Activated CD8-positive, alpha-beta memory T cell treated with anti-CD3 and anti-CD28 coated beads for 48 hours (primary cell): ENCODE measurements at regions not wholly inside any gene's neighbourhood (a gene's known extent, or its start where the extent isn't known, plus 50 kb on each side); places are given as distances from the start of the nearest gene placed in this dataset.
"Not testable (repeated sequence)": the region's sequence is repeated elsewhere in the genome, so short reads cannot be mapped to it uniquely, and the experiment has no call there.

ENCODE experiments used
- DNase-seq, 3 experiments: peaks; one replicate each; pipeline ENCODE4 v3.0.0-alpha.2; 2020; ENCODE audit warnings: low read depth in 2 of 3, low spot score in 2 of 3

DNA sequence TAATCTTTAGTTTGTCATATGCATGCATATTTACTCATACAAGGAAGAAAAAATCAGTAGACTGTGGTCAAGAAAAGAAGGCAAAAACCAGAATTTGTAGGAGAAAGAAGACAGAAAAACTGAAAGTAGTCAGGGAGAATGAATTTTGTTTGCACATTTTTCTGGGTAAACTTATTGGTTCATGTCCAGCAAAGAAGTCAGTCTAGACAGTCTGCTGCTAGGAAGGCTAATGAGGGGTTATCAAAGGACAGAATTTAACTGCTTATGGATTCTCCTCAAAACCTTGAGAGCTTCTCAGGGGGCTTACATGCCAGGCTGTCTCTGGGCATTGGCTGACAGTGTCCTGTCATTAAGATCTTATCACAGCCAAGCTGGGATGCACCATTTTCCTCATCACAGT lies 293.9 kb downstream of the RPAP3 start:
- no peak for DNase-seq

DNA sequence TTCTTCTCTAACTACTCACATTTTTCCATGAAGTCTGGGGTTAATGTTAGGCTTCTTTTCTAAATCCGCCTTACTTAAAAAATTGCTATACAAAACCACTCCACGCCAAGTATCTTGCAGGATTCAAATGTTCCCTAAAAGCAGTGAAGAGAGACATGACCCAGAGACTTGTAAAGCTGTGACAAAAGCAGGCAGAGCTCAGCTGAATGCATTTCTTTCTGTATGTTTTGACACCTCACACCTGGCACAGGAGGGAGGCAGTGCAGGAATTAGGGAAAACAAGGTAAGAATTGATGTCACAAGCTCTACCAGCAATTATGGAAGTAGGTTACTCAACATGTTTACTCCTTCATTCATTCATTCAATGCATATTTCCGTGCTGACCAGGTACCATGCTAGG lies 295.0 kb downstream of the RPAP3 start:
- no peak for DNase-seq

DNA sequence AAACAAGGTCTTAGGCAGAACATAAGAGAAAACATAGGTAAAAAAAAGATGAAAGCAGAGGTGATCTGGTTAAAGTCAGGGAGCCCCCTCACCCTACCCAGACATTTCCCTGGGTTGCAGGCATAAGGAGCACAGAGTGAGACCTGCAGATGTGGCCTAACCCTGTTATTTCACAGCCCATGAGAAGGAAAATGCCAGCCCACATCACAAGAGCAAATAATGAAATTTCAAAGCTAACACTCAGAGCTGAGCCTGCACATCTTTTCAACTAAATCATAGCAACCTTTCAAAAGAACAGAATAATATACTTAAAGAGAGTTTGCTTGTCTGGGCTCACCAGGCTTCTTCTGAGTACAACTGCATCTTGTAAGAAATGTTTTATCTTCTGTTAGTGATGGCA lies 295.4 kb downstream of the RPAP3 start:
- no peak for DNase-seq

GRCh38 chr12:47409310-47409987 lies 296.4 kb downstream of the RPAP3 start:
- no peak for DNase-seq

- no peak for DNase-seq
Observed at GRCh38 chr12:47408171-47408871, 297.5 kb downstream of the RPAP3 start.

- DNase-seq = no peak
Observed at GRCh38 chr12:47407463-47408129, 298.2 kb downstream of the RPAP3 start.

- no peak for DNase-seq
Observed at GRCh38 chr12:47403681-47404080, 302.1 kb downstream of the RPAP3 start.

DNA sequence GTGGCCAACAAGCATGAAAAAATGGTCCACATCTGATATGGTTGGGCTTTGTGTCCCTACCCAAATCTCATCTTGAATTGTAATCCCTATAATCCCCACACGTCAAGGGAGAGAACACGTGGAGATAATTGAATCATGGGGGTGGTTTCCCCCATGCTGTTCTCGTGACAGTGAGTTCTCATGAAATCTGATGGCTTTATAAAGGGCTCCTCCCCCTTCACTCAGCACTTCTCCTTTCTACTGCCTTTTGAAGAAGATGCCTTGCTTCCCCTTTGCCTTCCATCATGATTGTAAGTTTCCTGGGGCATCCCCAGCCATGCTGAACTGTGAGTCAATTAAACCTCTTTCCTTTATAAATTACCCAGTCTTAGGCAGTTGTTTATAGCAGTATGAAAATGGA lies 304.6 kb downstream of the RPAP3 start:
- not testable (repeated sequence) for DNase-seq

- DNase-seq = no peak
Observed at GRCh38 chr12:47400266-47400665, 305.6 kb downstream of the RPAP3 start.

GRCh38 chr12:47397664-47398281 lies 308.1 kb downstream of the RPAP3 start:
- DNase-seq = no peak

- no peak for DNase-seq
Observed at GRCh38 chr12:47396902-47397663, 308.7 kb downstream of the RPAP3 start.

DNA sequence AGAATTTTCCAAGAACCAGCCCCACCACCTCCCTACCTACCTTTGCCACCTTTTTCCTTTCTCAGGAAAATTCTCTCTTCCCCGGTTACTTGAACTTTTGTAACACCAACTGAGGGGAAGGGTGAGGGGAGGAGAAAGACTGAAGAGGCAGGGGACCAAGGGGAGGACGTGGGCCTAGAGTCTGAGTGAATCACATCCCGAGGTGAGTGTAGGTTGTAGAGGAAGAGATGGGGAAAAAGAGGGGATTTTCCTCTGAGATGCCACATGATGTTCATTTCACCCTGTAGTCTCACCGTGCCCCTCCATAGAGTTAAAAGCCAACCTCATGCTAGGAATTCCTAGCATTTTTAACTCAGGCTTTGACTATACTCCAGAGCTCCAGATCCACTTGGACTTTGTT lies 311.8 kb downstream of the RPAP3 start:
- DNase-seq = no peak

GRCh38 chr12:47393403-47393790 lies 312.4 kb downstream of the RPAP3 start:
- no peak for DNase-seq

DNA sequence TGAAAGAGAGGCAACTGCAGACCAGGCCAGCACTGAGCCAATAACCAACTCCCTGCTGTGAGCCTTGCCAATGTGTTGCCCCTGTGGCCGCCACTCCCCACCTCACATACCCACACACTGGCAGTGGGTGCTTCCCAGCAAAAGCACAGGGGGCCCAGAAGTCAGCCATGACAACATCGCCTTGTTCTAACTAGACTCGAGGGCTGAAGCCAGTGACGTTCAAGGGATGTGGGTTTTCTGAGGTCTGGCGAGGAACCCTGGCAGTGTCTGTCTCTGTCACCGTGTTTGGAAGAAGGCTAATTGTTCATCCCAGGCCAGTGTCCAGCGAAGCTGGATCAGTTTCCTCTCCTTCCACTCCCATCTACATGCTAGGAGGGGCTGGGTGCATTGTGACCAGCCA lies 311.8 kb upstream of the AMIGO2 start:
- DNase-seq = peak in 2 of 3 experiments; percentile 46 to 56

DNA sequence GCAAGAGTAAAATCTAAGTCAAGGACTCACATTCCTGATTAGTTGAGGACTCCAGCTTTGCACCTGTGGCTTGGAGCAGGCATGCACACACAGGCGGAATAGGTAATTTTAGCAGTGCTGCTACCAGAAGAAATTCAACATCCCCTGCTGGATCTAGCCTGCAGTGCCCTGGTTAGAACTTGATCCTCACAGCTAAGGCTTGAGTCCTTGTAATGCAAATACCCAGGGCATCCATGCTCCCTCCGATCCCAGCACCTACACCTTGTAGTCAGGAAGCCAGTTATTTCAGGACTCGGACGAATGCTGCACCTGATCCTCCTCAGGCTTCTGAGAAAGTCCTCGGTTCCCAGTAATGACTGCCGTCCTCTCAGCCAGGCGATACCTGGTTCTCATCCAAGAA lies 309.0 kb upstream of the AMIGO2 start:
- no peak for DNase-seq

- DNase-seq = no peak
Observed at GRCh38 chr12:47387994-47388393, 308.2 kb upstream of the AMIGO2 start.

GRCh38 chr12:47385653-47386052 lies 305.9 kb upstream of the AMIGO2 start:
- DNase-seq = no peak

- no peak for DNase-seq
Observed at GRCh38 chr12:47383942-47384341, 304.2 kb upstream of the AMIGO2 start.

GRCh38 chr12:47382305-47382704 lies 302.5 kb upstream of the AMIGO2 start:
- DNase-seq = no peak

- DNase-seq = no peak
Observed at GRCh38 chr12:47378907-47379306, 299.1 kb upstream of the AMIGO2 start.

DNA sequence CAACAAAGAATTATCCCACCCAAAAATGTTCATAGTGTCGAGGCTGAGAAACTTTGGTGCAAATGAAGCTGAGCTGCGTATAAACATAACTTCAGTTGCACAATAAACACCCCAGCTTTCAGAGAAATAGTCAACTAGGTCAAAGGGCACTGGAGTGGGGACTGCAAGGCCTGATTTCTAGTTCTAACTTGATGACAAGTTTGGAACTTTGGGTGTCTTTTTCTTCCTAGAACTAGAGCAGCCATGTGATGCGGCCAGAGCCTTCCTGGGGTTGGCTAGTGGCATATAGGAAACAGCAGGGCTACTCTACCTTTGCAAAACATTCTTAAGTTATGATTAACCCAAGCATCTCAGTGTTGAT lies 298.4 kb upstream of the AMIGO2 start:
- no peak for DNase-seq
